WTC11 (cell line): ENCODE measurements at regions not wholly inside any gene's neighbourhood (a gene's known extent, or its start where the extent isn't known, plus 50 kb on each side); places are given as distances from the start of the nearest gene placed in this dataset.

Experiments
- ATAC-seq: fragments of 200-7000 bp; cut with Tn5 transposase; 2 replicates; pipeline ENCODE4 v1.10.0; 2021; ENCODE audit warnings: mild to moderate bottlenecking, moderate library complexity
- CTCF ChIA-PET: fragments of 300-600 bp; sonication (Branson Sonifier 250); formaldehyde crosslinking; loops from one replicate; lab custom pipeline; 2021; ENCODE audit warnings: antibody characterized with exemption; lab: Charles Lee
- POLR2A ChIA-PET: fragments of 350-600 bp; sonication (Branson Sonifier 250); formaldehyde crosslinking; loops from one replicate; lab custom pipeline; 2021; ENCODE audit warnings: antibody characterized with exemption; lab: Charles Lee
- DNase-seq: peaks from one replicate; pipeline ENCODE4 v3.0.0; 2021; ENCODE audit warnings: low spot score
- H3K27ac Mint-ChIP-seq: 2 replicates; pipeline ENCODE4 v1.8.0; 2021; ENCODE audit warnings: mixed read lengths
- H3K27me3 Mint-ChIP-seq: 2 replicates; pipeline ENCODE4 v1.8.0; 2021; ENCODE audit warnings: low read depth, mild to moderate bottlenecking, moderate library complexity, mixed read lengths
- H3K36me3 Mint-ChIP-seq: 2 replicates; pipeline ENCODE4 v1.8.0; 2021; ENCODE audit warnings: mixed read lengths
- H3K4me1 Mint-ChIP-seq: 2 replicates; pipeline ENCODE4 v1.8.0; 2022; ENCODE audit warnings: mixed read lengths
- H3K4me3 Mint-ChIP-seq: 2 replicates; pipeline ENCODE4 v1.8.0; 2021; ENCODE audit warnings: mild to moderate bottlenecking, moderate library complexity, mixed read lengths
- H3K9me3 Mint-ChIP-seq: 2 replicates; pipeline ENCODE4 v1.8.0; 2021; ENCODE audit warnings: mixed read lengths
- CBFB ChIP-seq: sonication (generic); formaldehyde crosslinking; IDR thresholded peaks from 2 replicates; pipeline ENCODE4 v1.8.1; 2022; ENCODE audit warnings: mild to moderate bottlenecking, low read depth, missing genetic modification reagents
- CREB1 ChIP-seq: sonication (generic); formaldehyde crosslinking; IDR thresholded peaks from 2 replicates; pipeline ENCODE4 v1.8.0; 2023; ENCODE audit warnings: mild to moderate bottlenecking, missing genetic modification reagents
- CREM ChIP-seq: sonication (generic); formaldehyde crosslinking; IDR thresholded peaks from 2 replicates; pipeline ENCODE4 v1.8.1; 2022; ENCODE audit warnings: mild to moderate bottlenecking, missing genetic modification reagents, moderate library complexity
- GABPB1 ChIP-seq: sonication (generic); formaldehyde crosslinking; IDR thresholded peaks from 2 replicates; pipeline ENCODE4 v1.8.1; 2023; ENCODE audit warnings: mild to moderate bottlenecking, missing genetic modification reagents
- GRHL2 ChIP-seq: fragments of 250-450 bp; sonication (Bioruptor Pico); IDR thresholded peaks from 2 replicates; pipeline ENCODE4 v1.8.0; 2022; ENCODE audit warnings: mild to moderate bottlenecking, moderate library complexity; ENCODE audit not compliant: insufficient replicate concordance, severe bottlenecking
- JUN ChIP-seq: sonication (generic); formaldehyde crosslinking; IDR thresholded peaks from 2 replicates; pipeline ENCODE4 v1.8.0; 2023; ENCODE audit warnings: mild to moderate bottlenecking, missing genetic modification reagents
- MYBL2 ChIP-seq: sonication (generic); formaldehyde crosslinking; IDR thresholded peaks from 2 replicates; pipeline ENCODE4 v1.8.1; 2023; ENCODE audit warnings: mild to moderate bottlenecking, moderate library complexity, missing genetic modification reagents
- NR1H2 ChIP-seq: sonication (generic); formaldehyde crosslinking; IDR thresholded peaks from 2 replicates; pipeline ENCODE4 v1.9.0; 2021; ENCODE audit warnings: mild to moderate bottlenecking, moderate library complexity, missing genetic modification reagents
- OVOL2 ChIP-seq: fragments of 250-450 bp; sonication (Bioruptor Pico); IDR thresholded peaks from 2 replicates; pipeline ENCODE4 v1.9.0; 2021; ENCODE audit warnings: mild to moderate bottlenecking, borderline replicate concordance
- RELA ChIP-seq: sonication (generic); formaldehyde crosslinking; IDR thresholded peaks from 2 replicates; pipeline ENCODE4 v1.8.1; 2022; ENCODE audit warnings: missing genetic modification reagents, mild to moderate bottlenecking, borderline replicate concordance
- SMAD3 ChIP-seq: sonication (generic); formaldehyde crosslinking; IDR thresholded peaks from 2 replicates; pipeline ENCODE4 v1.8.0; 2022; ENCODE audit warnings: missing genetic modification reagents, mild to moderate bottlenecking, borderline replicate concordance
- SMAD4 ChIP-seq: sonication (generic); formaldehyde crosslinking; IDR thresholded peaks from 2 replicates; pipeline ENCODE4 v1.8.0; 2022; ENCODE audit warnings: mild to moderate bottlenecking, missing genetic modification reagents
- ZNF263 ChIP-seq: sonication (generic); formaldehyde crosslinking; IDR thresholded peaks from 2 replicates; pipeline ENCODE4 v1.8.1; 2022; ENCODE audit warnings: low read depth, mild to moderate bottlenecking, moderate library complexity, missing genetic modification reagents
- TF ChIP-seq, protein P1 (sequence below): sonication (generic); formaldehyde crosslinking; IDR thresholded peaks from 2 replicates; pipeline ENCODE4 v1.8.1; 2023; ENCODE audit warnings: mild to moderate bottlenecking, missing genetic modification reagents
- TF ChIP-seq, protein P2 (sequence below): sonication (generic); formaldehyde crosslinking; IDR thresholded peaks from 2 replicates; pipeline ENCODE4 v1.8.1; 2023; ENCODE audit warnings: mild to moderate bottlenecking, missing genetic modification reagents, borderline replicate concordance
- TF ChIP-seq, protein P3 (sequence below): sonication (generic); formaldehyde crosslinking; conservative IDR thresholded peaks from 2 replicates; pipeline ENCODE4 v1.8.1; 2022; ENCODE audit warnings: mild to moderate bottlenecking, missing genetic modification reagents
- TF ChIP-seq, protein P4 (sequence below): sonication (generic); formaldehyde crosslinking; IDR thresholded peaks from 2 replicates; pipeline ENCODE4 v1.8.0; 2022; ENCODE audit warnings: missing genetic modification reagents

DNA sequence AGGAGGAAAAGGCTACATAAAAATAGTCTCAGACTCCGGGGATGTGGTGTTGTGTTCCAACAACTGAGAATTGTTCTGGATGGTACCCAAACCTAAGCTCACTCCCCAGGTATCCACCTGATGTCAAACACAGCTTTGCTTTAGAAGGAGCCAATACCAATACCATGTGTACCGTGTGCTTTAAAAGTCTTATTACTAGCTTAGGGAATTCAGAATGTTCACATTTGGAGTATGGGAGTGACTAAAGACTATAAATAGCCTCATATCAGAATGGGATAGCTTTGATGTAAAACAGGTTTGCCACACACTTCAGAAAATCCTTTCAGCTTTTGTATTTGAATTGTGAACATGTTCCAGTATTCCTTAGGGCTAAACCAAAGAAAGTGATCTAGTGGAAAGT, 248.7 kb upstream of the ARHGAP42 start:
- CTCF ChIA-PET = no interaction called here
- H3K4me1 Mint-ChIP-seq = peaks cover 17% of the 10 kb centered on the region

DNA sequence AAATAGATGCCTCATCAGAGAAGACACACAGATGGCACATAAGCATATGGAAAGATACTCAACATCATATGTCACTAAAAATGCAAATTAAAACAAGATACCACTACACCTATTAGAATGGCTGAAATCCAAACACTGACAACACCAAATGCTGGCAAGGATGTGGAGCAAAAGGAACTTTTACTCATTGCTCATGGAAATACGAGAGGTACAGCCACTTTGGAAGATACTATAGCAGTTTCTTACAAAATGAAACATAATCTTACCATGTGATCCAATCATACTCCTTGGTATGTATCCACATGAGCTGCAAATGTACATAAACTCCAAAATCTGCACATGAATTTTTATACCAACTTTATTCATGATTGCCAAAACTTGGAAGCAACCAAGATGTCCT, 246.0 kb upstream of the ARHGAP42 start:
- TF ChIP-seq, protein P1, sequence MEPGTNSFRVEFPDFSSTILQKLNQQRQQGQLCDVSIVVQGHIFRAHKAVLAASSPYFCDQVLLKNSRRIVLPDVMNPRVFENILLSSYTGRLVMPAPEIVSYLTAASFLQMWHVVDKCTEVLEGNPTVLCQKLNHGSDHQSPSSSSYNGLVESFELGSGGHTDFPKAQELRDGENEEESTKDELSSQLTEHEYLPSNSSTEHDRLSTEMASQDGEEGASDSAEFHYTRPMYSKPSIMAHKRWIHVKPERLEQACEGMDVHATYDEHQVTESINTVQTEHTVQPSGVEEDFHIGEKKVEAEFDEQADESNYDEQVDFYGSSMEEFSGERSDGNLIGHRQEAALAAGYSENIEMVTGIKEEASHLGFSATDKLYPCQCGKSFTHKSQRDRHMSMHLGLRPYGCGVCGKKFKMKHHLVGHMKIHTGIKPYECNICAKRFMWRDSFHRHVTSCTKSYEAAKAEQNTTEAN (CRISPR knock-in tag) = no peak
- TF ChIP-seq CBFB (CRISPR knock-in tag) = no peak
- no peak for TF ChIP-seq OVOL2
- TF ChIP-seq GRHL2 (CRISPR knock-in tag) = no peak
- TF ChIP-seq RELA (CRISPR knock-in tag) = no peak
- no peak for TF ChIP-seq ZNF263 (CRISPR knock-in tag)
- no peak for DNase-seq
- ATAC-seq = no peak
- POLR2A ChIA-PET = no interaction called here
- Mint-ChIP-seq H3K9me3 (peaks cover 12% of the 10 kb centered on the region), H3K27me3 (no peaks in the 10 kb centered on the region), H3K4me3 (no peak overlapping the region), H3K4me1 (peaks cover 6% of the 10 kb centered on the region), H3K36me3 (no peaks in the 10 kb centered on the region; the same call in 1 of the 2 replicates), H3K27ac (no peak overlapping the region)
- CTCF ChIA-PET = no interaction called here

More for the DNA sequence above, 248.7 kb upstream of the ARHGAP42 start:
- Mint-ChIP-seq H3K27ac (no peak overlapping the region), H3K9me3 (peaks cover 9% of the 10 kb centered on the region), H3K27me3 (no peaks in the 10 kb centered on the region), H3K36me3 (no peaks in the 10 kb centered on the region; the same call in 1 of the 2 replicates), H3K4me3 (no peak overlapping the region)
- no peak for TF ChIP-seq GABPB1 (CRISPR knock-in tag)
- TF ChIP-seq JUN (CRISPR knock-in tag) = no peak
- no peak for TF ChIP-seq NR1H2 (CRISPR knock-in tag)
- TF ChIP-seq CREB1 (CRISPR knock-in tag) = no peak
- POLR2A ChIA-PET = no interaction called here
- DNase-seq (no peak), ATAC-seq (no peak)

DNA sequence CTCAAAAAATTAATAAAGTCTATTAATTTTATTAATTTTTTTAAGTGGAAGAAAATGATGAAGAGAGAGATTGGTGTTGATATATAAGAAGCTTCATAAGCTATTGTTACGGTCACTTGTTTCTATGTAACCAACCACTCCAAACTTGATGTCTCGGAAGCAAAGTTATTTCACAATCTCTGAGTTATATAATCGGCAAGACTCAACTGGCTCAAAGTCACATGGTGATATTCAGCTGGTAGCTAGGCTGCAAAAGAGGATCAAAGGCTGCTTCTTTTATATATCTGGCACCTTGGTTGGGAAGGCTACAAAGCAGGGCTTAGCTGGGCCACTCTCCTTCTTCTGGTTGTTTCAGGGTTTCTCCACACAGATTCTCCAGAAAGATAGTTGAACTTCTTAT, 245.1 kb upstream of the ARHGAP42 start:
- Mint-ChIP-seq H3K27ac (no peak overlapping the region), H3K4me3 (no peak overlapping the region), H3K27me3 (no peaks in the 10 kb centered on the region), H3K9me3 (peaks cover 12% of the 10 kb centered on the region), H3K36me3 (no peaks in the 10 kb centered on the region; the same call in 1 of the 2 replicates), H3K4me1 (no peaks in the 10 kb centered on the region)
- DNase-seq (no peak), ATAC-seq (no peak)
- POLR2A ChIA-PET = no interaction called here
- CTCF ChIA-PET = interaction anchor here (1.1 kb wide), 1 partner anchor 185 kb away, joined by 3 read pairs; no protein-coding TSS in a partner anchor
- TF ChIP-seq, protein P2, sequence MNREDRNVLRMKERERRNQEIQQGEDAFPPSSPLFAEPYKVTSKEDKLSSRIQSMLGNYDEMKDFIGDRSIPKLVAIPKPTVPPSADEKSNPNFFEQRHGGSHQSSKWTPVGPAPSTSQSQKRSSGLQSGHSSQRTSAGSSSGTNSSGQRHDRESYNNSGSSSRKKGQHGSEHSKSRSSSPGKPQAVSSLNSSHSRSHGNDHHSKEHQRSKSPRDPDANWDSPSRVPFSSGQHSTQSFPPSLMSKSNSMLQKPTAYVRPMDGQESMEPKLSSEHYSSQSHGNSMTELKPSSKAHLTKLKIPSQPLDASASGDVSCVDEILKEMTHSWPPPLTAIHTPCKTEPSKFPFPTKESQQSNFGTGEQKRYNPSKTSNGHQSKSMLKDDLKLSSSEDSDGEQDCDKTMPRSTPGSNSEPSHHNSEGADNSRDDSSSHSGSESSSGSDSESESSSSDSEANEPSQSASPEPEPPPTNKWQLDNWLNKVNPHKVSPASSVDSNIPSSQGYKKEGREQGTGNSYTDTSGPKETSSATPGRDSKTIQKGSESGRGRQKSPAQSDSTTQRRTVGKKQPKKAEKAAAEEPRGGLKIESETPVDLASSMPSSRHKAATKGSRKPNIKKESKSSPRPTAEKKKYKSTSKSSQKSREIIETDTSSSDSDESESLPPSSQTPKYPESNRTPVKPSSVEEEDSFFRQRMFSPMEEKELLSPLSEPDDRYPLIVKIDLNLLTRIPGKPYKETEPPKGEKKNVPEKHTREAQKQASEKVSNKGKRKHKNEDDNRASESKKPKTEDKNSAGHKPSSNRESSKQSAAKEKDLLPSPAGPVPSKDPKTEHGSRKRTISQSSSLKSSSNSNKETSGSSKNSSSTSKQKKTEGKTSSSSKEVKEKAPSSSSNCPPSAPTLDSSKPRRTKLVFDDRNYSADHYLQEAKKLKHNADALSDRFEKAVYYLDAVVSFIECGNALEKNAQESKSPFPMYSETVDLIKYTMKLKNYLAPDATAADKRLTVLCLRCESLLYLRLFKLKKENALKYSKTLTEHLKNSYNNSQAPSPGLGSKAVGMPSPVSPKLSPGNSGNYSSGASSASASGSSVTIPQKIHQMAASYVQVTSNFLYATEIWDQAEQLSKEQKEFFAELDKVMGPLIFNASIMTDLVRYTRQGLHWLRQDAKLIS = no peak
- TF ChIP-seq SMAD3 (CRISPR knock-in tag) (no peak), CREM (CRISPR knock-in tag) (no peak), MYBL2 (CRISPR knock-in tag) (no peak), CBFB (CRISPR knock-in tag) (no peak), SMAD4 (CRISPR knock-in tag) (no peak)
- TF ChIP-seq, protein P3, sequence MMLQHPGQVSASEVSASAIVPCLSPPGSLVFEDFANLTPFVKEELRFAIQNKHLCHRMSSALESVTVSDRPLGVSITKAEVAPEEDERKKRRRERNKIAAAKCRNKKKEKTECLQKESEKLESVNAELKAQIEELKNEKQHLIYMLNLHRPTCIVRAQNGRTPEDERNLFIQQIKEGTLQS (CRISPR knock-in tag) = no peak
- TF ChIP-seq, protein P4, sequence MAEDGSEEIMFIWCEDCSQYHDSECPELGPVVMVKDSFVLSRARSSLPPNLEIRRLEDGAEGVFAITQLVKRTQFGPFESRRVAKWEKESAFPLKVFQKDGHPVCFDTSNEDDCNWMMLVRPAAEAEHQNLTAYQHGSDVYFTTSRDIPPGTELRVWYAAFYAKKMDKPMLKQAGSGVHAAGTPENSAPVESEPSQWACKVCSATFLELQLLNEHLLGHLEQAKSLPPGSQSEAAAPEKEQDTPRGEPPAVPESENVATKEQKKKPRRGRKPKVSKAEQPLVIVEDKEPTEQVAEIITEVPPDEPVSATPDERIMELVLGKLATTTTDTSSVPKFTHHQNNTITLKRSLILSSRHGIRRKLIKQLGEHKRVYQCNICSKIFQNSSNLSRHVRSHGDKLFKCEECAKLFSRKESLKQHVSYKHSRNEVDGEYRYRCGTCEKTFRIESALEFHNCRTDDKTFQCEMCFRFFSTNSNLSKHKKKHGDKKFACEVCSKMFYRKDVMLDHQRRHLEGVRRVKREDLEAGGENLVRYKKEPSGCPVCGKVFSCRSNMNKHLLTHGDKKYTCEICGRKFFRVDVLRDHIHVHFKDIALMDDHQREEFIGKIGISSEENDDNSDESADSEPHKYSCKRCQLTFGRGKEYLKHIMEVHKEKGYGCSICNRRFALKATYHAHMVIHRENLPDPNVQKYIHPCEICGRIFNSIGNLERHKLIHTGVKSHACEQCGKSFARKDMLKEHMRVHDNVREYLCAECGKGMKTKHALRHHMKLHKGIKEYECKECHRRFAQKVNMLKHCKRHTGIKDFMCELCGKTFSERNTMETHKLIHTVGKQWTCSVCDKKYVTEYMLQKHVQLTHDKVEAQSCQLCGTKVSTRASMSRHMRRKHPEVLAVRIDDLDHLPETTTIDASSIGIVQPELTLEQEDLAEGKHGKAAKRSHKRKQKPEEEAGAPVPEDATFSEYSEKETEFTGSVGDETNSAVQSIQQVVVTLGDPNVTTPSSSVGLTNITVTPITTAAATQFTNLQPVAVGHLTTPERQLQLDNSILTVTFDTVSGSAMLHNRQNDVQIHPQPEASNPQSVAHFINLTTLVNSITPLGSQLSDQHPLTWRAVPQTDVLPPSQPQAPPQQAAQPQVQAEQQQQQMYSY (CRISPR knock-in tag) = no peak
